ENCODE measurements at regions not wholly inside any gene's neighbourhood (a gene's known extent, or its start where the extent isn't known, plus 50 kb on each side); places are given as distances from the start of the nearest gene placed in this dataset.

GRCh38 chrX:5176766-5177165, 1051.9 kb downstream of the NLGN4X start:
- Histone ChIP-seq H3K23ac (ENCODE audit: low read depth, low read length) (no peak overlapping the region), H2BK5ac (ENCODE audit: low read depth, low read length, poor library complexity, severe bottlenecking) (no peak overlapping the region), H2BK120ac (ENCODE audit: low read depth, low read length) (no peak overlapping the region), H3K56ac (ENCODE audit: extremely low read depth, insufficient read depth, low read length) (no peak overlapping the region), H2BK20ac (ENCODE audit: low read depth, low read length) (no peak overlapping the region), H3K27ac (ENCODE audit: insufficient read depth, low read length) (no peak overlapping the region), H3K4me2 (ENCODE audit: low read depth, low read length) (no peak overlapping the region), H3K4ac (ENCODE audit: low read depth, low read length) (no peak overlapping the region), H3K18ac (ENCODE audit: low read depth, low read length) (no peak overlapping the region), H3K27me3 (ENCODE audit: control insufficient read depth, insufficient read depth, low read length) (no peaks in the 10 kb centered on the region), H3K4me3 (ENCODE audit: insufficient read depth, low read depth, low read length) (no peak overlapping the region), H2AK9ac (replicated peaks; ENCODE audit: low read depth, low read length, poor library complexity) (no peak overlapping the region), H2BK15ac (ENCODE audit: low read depth, low read length) (no peak overlapping the region), H4K20me1 (ENCODE audit: insufficient read depth, low read length) (no peaks in the 10 kb centered on the region), H4K8ac (ENCODE audit: low read depth in 2 of 2, low read length in 2 of 2) (no peak overlapping the region), H3K4me1 (ENCODE audit: control insufficient read depth, insufficient read depth, low read length) (no peaks in the 10 kb centered on the region), H4K91ac (ENCODE audit: insufficient read depth, low read depth, low read length) (no peak overlapping the region), H2AFZ (replicated peaks; ENCODE audit: low read length, poor library complexity) (no peak overlapping the region), H3K9me1 (ENCODE audit: insufficient read depth, low read length) (no peaks in the 10 kb centered on the region), H3K36me3 (ENCODE audit: control insufficient read depth, insufficient read depth, low read length) (no peaks in the 10 kb centered on the region), H2AK5ac (ENCODE audit: low read depth, low read length) (no peak overlapping the region), H3K14ac (replicated peaks; ENCODE audit: low read depth, low read length) (no peak overlapping the region), H3K9me3 (ENCODE audit: control insufficient read depth, insufficient read depth, low read length) (peaks cover 4% of the 10 kb centered on the region), H3K79me1 (ENCODE audit: low read depth in 1 of 2, low read length in 2 of 2) (no peaks in the 10 kb centered on the region), H3K9ac (ENCODE audit: low read depth, low read length) (no peak overlapping the region), H4K5ac (ENCODE audit: low read depth, low read length) (no peak overlapping the region)
- dilution Hi-C loops (cut with HindIII; ENCODE audit: low sequenced_read_pairs, unreplicated experiment) (no loop called here), in situ Hi-C loops (cut with MboI; ENCODE audit: low sequenced_read_pairs) (no loop called here), intact Hi-C loops (cut with micrococcal nuclease) (no loop called here)
- no peak for ATAC-seq (ENCODE audit: low read depth)
- WGBS, 2 experiments (ENCODE audit: extremely low coverage in 2 of 2, insufficient read length in 1 of 2) = no CpG with 5 or more reads among the region's 1 CpG
- no peak for TF ChIP-seq FOS (IDR thresholded peaks at IDR 0.05; ENCODE audit: low read depth, low read length)
- TF ChIP-seq BHLHE40 (IDR thresholded peaks at IDR 0.05; ENCODE audit: low read depth, low read length) = no peak
- TF ChIP-seq POLR2A (IDR thresholded peaks at IDR 0.05; ENCODE audit: low read depth, low read length) = no peak
- no peak for TF ChIP-seq CTCF (conservative IDR thresholded peaks at IDR 0.05; ENCODE audit: low read depth, low read length)
- no peak for TF ChIP-seq ELK1 (IDR thresholded peaks at IDR 0.05; ENCODE audit: borderline replicate concordance, low read depth, low read length)
- no peak for TF ChIP-seq RCOR1 (IDR thresholded peaks at IDR 0.05; ENCODE audit: insufficient replicate concordance, low read length)
- TF ChIP-seq RFX5 (IDR thresholded peaks at IDR 0.05; ENCODE audit: low read depth, low read length) = no peak
- TF ChIP-seq SMC3 (IDR thresholded peaks at IDR 0.05; ENCODE audit: low read depth, low read length) = no peak
- no peak for TF ChIP-seq CEBPB (IDR thresholded peaks at IDR 0.05; ENCODE audit: low read depth, low read length)
- no TSS peak for BruUV-seq (replicated peaks)
- CTCF ChIA-PET = interaction anchor here (0.6 kb wide), 1 partner anchor 1196 kb away, joined by 3 read pairs; no protein-coding TSS in a partner anchor
- POLR2A ChIA-PET (ENCODE audit: unreplicated experiment) = no interaction called here
- DNase-seq = no peak

Measured in IMR-90 (cell line).